ENCODE measurements at regions not wholly inside any gene's neighbourhood (a gene's known extent, or its start where the extent isn't known, plus 50 kb on each side); places are given as distances from the start of the nearest gene placed in this dataset.

GRCh38 chr1:232290570-232290969 is 339.4 kb downstream of the SIPA1L2 start (continued):
- TF ChIP-seq, protein P1, sequence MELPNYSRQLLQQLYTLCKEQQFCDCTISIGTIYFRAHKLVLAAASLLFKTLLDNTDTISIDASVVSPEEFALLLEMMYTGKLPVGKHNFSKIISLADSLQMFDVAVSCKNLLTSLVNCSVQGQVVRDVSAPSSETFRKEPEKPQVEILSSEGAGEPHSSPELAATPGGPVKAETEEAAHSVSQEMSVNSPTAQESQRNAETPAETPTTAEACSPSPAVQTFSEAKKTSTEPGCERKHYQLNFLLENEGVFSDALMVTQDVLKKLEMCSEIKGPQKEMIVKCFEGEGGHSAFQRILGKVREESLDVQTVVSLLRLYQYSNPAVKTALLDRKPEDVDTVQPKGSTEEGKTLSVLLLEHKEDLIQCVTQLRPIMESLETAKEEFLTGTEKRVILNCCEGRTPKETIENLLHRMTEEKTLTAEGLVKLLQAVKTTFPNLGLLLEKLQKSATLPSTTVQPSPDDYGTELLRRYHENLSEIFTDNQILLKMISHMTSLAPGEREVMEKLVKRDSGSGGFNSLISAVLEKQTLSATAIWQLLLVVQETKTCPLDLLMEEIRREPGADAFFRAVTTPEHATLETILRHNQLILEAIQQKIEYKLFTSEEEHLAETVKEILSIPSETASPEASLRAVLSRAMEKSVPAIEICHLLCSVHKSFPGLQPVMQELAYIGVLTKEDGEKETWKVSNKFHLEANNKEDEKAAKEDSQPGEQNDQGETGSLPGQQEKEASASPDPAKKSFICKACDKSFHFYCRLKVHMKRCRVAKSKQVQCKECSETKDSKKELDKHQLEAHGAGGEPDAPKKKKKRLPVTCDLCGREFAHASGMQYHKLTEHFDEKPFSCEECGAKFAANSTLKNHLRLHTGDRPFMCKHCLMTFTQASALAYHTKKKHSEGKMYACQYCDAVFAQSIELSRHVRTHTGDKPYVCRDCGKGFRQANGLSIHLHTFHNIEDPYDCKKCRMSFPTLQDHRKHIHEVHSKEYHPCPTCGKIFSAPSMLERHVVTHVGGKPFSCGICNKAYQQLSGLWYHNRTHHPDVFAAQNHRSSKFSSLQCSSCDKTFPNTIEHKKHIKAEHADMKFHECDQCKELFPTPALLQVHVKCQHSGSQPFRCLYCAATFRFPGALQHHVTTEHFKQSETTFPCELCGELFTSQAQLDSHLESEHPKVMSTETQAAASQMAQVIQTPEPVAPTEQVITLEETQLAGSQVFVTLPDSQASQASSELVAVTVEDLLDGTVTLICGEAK (IDR thresholded peaks at IDR 0.05), result no peak
- TF ChIP-seq, protein P1 (CRISPR knock-in tag; IDR thresholded peaks at IDR 0.05), result no peak

Measured in K562 (cell line).